Keratinocyte (primary cell): ENCODE measurements at regions not wholly inside any gene's neighbourhood (a gene's known extent, or its start where the extent isn't known, plus 50 kb on each side); places are given as distances from the start of the nearest gene placed in this dataset.
"Not testable (repeated sequence)": the region's sequence is repeated elsewhere in the genome, so short reads cannot be mapped to it uniquely, and the experiment has no call there.

Source experiments
- EZH2 ChIP-seq: IDR thresholded peaks from one replicate; pipeline ENCODE4 v1.6.1; 2012; ENCODE audit warnings: inconsistent platforms, mild to moderate bottlenecking, low read length, moderate library complexity
- TF ChIP-seq, protein P1 (sequence below), 3 experiments: IDR thresholded peaks in 1 of 3; conservative IDR thresholded peaks in 1 of 3; optimal IDR thresholded peaks in 1 of 3; 2 replicates in 2 of 3; 3 replicates in 1 of 3; pipeline versions ENCODE3 to v1.5.1; 2011; ENCODE audit warnings: low read length in 3 of 3, mild to moderate bottlenecking in 3 of 3, moderate library complexity in 2 of 3, control low read depth in 1 of 3, inconsistent platforms in 1 of 3; ENCODE audit not compliant: insufficient read depth in 2 of 3; ENCODE audit errors: extremely low read depth in 1 of 3

DNA sequence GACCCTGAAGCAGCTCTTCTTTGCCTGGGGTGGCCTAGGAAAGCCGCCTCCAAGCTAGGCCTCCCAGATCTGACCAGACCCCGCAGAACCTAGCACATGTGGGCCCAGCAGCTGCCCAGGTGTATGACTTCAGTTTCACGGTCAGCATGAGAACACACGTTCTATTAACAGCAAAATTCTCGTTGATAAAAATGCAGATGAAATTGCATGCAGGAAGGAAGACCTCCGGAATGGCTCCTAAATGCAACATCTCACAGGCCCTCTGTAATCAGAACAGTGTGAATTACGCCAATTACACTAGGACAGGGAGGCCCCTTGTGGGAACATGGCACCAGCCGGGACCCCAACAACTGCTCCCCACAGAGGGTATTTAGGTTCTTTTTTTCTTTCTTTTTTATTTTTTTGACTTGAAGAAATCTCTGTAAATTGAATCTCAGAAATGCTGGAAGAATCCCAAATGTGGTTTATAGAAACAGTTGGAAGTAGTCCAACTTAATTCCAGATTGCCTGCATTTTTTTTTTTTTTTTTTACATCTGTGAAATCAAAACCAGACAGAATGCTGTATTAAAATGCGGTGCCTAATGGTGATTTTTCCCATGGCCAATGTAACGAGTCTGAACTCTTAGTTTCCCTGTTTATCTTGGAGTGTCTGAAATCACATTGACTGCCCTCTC lies 185.1 kb downstream of the NPIPB11 start:
- TF ChIP-seq, protein P1, sequence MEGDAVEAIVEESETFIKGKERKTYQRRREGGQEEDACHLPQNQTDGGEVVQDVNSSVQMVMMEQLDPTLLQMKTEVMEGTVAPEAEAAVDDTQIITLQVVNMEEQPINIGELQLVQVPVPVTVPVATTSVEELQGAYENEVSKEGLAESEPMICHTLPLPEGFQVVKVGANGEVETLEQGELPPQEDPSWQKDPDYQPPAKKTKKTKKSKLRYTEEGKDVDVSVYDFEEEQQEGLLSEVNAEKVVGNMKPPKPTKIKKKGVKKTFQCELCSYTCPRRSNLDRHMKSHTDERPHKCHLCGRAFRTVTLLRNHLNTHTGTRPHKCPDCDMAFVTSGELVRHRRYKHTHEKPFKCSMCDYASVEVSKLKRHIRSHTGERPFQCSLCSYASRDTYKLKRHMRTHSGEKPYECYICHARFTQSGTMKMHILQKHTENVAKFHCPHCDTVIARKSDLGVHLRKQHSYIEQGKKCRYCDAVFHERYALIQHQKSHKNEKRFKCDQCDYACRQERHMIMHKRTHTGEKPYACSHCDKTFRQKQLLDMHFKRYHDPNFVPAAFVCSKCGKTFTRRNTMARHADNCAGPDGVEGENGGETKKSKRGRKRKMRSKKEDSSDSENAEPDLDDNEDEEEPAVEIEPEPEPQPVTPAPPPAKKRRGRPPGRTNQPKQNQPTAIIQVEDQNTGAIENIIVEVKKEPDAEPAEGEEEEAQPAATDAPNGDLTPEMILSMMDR (optimal IDR thresholded peaks at IDR 0.05 in 1 of 3, IDR thresholded peaks at IDR 0.05 in 1 of 3, conservative IDR thresholded peaks at IDR 0.05 in 1 of 3; ENCODE audit: extremely low read depth in 1 of 3, insufficient read depth in 2 of 3, low read length in 3 of 3) = not testable (repeated sequence)
- not testable (repeated sequence) for TF ChIP-seq EZH2
